ENCODE measurements at regions not wholly inside any gene's neighbourhood (a gene's known extent, or its start where the extent isn't known, plus 50 kb on each side); places are given as distances from the start of the nearest gene placed in this dataset.

DNA sequence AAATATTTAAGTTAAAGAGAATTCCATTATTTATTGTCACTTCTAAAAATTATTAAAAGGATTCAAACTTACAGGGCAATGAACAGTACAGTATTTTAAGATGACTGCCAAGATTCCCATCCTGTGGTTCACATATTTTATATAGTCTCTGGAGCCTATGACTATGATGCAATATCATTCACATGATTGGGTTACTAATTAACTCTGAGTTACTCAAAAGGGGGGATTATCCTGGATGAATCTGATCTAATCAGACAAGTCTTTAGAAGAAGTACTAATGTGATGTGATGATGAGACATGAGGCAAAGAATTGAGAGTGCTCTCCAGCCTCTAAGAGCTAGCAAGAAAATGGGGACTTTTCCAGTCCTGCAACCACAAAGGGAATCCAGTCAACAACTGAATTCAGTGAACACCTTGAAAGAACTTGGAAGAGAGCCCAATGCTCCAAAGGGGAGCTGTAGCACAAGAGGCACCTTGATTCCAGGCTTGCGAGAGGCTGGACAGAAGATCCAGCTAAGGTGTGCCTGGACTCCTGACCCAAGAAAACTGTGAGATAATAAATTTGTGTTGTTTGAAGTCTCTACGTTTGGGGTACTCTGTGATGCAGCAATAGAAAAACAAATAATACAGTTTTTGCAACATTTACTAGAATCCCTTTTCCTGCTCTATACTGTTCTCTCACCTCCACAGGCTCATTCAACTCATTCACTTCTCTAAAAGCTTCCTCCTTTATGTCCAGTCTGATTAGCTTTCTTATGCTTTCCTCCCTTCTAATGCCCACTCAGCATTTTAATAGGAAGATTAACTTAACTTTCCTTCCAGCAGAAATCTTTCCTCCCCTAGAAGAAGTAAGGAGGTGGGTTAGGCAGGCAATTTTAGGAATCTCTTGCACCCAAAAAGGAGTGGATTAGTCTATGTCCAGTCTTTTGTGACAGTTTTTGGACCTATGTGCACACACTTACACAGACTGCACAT, 133.8 kb upstream of the LCORL start:
- Histone ChIP-seq H3K27me3 (ENCODE audit: insufficient read depth, poor library complexity, severe bottlenecking) (no peaks in the 10 kb centered on the region), H3K27ac (replicated peaks) (no peak overlapping the region), H3K4me3 (replicated peaks; ENCODE audit: insufficient read depth, low read length) (no peak overlapping the region)
- TF ChIP-seq POLR2AphosphoS5 (IDR thresholded peaks at IDR 0.05; ENCODE audit: low read depth) (no peak), CTCF (IDR thresholded peaks at IDR 0.05; ENCODE audit: insufficient read depth, low read length) (no peak)
- DNase-seq (ENCODE audit: low read depth in 1 of 2, low spot score in 1 of 2), result no peak

DNA sequence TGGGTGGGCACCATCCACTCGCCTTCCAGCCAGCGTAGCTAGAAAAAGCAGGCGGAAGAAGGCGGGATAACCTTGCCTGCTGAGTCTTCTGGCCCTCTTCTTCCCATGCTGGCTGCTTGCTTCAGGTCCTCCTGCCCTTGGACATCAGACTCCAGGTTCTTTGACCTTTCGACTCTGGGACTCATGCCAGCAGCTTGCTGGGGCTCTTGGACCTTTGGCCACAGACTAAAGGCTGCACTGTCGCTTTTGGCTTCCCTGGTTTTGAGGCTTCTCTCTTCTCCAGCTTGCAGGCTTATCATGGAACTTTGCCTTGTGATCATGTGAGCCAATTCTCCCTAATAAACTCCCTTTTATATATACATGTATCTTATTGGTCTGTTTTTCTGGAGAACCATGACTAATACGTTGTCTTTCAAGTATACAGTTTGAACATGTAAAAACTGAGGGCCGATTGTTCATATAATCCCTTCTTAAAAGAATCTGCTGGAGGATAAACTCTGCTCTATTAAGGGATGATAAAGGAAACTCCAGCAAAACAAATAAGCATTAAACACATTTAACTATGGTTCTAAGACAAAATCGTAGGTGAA, 116.6 kb upstream of the LCORL start:
- Histone ChIP-seq H3K27me3 (ENCODE audit: insufficient read depth, poor library complexity, severe bottlenecking) (no peaks in the 10 kb centered on the region), H3K27ac (replicated peaks) (no peak overlapping the region), H3K4me3 (replicated peaks; ENCODE audit: insufficient read depth, low read length) (no peak overlapping the region)
- TF ChIP-seq GABPA (IDR thresholded peaks at IDR 0.05; ENCODE audit: low read depth), result no peak
- TF ChIP-seq REST (IDR thresholded peaks at IDR 0.05; ENCODE audit: insufficient replicate concordance, low read depth), result no peak
- TF ChIP-seq SPI1 (IDR thresholded peaks at IDR 0.05; ENCODE audit: borderline replicate concordance, low read depth), result no peak
- TF ChIP-seq POLR2AphosphoS5 (IDR thresholded peaks at IDR 0.05; ENCODE audit: low read depth), result no peak
- no peak for TF ChIP-seq CTCF (IDR thresholded peaks at IDR 0.05; ENCODE audit: insufficient read depth, low read length)
- DNase-seq (ENCODE audit: low read depth in 1 of 2, low spot score in 1 of 2), result no peak

GRCh38 chr4:18134111-18134510, 112.6 kb upstream of the LCORL start:
- DNase-seq (ENCODE audit: low read depth in 1 of 2, low spot score in 1 of 2), result no peak
- Histone ChIP-seq H3K27ac (replicated peaks) (no peak overlapping the region), H3K4me3 (replicated peaks; ENCODE audit: insufficient read depth, low read length) (no peak overlapping the region), H3K27me3 (ENCODE audit: insufficient read depth, poor library complexity, severe bottlenecking) (no peaks in the 10 kb centered on the region)
- TF ChIP-seq REST (IDR thresholded peaks at IDR 0.05; ENCODE audit: insufficient replicate concordance, low read depth) (no peak), POLR2AphosphoS5 (IDR thresholded peaks at IDR 0.05; ENCODE audit: low read depth) (no peak), CTCF (IDR thresholded peaks at IDR 0.05; ENCODE audit: insufficient read depth, low read length) (no peak), GABPA (IDR thresholded peaks at IDR 0.05; ENCODE audit: low read depth) (no peak), SPI1 (IDR thresholded peaks at IDR 0.05; ENCODE audit: borderline replicate concordance, low read depth) (no peak)

Measured in HL-60 (cell line).